GM13977 (cell line): ENCODE measurements at regions not wholly inside any gene's neighbourhood (a gene's known extent, or its start where the extent isn't known, plus 50 kb on each side); places are given as distances from the start of the nearest gene placed in this dataset.

Source experiments
- DNase-seq: peaks from one replicate; pipeline ENCODE4 v3.0.0; 2012; ENCODE audit warnings: low spot score
- in situ Hi-C: fragments of 300-500 bp; cut with MboI; formaldehyde crosslinking; loops from one replicate; pipeline ENCODE4 v1.12.0; 2022; ENCODE audit warnings: low sequenced_read_pairs, low pct_unique_long_range_greater_than_20kb, mixed read lengths, inconsistent platforms; ENCODE audit not compliant: unreplicated experiment
- TF ChIP-seq, protein P1 (sequence below): IDR thresholded peaks from 2 replicates; pipeline ENCODE4 v1.5.1; 2012; ENCODE audit warnings: mild to moderate bottlenecking, control low read depth; ENCODE audit not compliant: insufficient read depth; ENCODE audit errors: extremely low read depth, missing control alignments

DNA sequence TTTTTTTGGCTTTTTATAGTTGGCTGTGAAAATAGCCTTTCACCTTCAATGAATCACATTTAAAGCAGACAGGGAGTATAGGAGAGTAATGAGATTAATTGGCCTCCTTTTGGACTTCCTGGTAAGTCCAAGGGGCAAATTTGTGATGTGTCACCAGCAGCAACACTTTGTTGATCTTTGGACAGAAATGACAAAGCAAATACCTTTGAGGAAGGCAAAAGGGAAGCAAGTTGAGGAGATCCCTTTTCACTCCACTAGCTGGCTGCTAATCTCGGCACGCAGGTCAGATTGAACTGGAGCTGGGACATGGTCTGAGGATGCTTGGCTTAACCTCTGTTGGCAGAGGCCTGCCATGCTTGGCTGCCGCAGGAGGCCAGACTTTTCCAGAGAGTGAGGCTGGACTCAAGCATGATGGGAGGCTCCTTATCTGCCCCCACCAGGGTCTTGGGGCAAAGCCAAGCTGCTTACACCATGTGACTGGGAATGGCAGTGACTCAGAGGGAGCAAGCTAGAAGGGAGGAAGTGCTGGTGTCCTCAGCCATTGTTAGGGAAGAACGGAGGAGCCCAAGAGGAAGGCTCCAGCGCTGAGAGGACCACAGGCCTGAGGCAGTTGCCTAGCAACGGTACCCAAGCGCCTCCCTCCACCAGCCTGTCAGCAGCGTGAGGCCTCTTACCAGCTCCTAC, 174.5 kb upstream of the MAP1B start:
- TF ChIP-seq, protein P1, sequence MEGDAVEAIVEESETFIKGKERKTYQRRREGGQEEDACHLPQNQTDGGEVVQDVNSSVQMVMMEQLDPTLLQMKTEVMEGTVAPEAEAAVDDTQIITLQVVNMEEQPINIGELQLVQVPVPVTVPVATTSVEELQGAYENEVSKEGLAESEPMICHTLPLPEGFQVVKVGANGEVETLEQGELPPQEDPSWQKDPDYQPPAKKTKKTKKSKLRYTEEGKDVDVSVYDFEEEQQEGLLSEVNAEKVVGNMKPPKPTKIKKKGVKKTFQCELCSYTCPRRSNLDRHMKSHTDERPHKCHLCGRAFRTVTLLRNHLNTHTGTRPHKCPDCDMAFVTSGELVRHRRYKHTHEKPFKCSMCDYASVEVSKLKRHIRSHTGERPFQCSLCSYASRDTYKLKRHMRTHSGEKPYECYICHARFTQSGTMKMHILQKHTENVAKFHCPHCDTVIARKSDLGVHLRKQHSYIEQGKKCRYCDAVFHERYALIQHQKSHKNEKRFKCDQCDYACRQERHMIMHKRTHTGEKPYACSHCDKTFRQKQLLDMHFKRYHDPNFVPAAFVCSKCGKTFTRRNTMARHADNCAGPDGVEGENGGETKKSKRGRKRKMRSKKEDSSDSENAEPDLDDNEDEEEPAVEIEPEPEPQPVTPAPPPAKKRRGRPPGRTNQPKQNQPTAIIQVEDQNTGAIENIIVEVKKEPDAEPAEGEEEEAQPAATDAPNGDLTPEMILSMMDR: no peak
- no peak for DNase-seq
- in situ Hi-C loops: no loop called here

DNA sequence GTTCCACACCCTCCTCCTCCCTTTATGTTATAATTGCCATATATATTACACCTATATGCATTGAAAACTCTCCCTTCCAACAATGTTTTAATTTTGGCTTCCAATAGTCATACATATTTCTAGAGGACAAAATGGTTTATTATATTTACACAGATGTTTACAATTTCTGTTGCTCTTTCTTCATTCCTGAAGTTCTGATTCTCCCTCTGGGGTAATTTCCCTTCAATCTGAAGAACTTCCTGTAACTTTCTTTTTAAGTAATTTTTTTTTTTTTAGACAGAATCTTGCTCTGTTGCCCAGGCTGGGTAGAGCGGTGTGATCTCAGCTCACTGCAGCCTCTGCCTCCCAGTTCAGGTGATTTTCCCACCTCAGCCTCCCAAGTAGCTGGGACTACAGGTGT, 173.0 kb upstream of the MAP1B start:
- DNase-seq: no peak
- in situ Hi-C loops: no loop called here
- TF ChIP-seq, protein P1: no peak

DNA sequence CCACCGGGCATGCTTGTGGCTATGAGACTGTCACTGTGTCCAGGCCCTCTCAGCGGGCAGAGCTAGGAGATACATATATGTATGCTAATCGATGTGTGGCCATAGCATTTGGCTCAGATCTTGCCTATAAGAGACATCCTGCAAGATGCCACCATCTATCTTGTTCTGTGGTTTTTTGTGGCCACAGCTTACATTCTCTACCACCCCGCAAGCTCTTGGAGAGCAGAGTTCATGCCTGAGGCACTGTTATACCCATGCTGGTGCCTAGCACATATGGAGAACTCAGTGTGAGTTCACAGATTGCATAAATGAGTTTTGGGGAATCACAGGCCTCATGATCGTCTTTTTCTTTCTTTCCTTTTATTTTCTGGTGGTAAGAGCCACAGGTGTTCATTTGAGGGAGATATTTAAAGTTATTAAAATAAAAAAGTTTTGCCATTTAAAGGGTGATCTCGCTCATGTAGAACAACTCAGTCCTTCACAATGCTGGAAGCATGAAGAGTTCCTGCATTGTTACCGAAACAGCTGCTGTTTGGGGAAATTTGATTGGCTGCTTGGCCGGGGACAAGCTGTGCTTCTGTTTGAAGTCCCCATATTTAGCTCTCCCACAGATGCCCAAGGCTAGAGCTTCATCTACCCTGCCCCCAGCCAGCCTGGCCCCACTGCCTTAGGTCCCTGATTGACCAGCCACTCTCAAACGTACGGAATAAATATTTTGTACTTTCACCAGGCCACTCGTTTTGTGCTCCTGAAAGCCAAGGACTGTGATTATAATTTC, 169.2 kb upstream of the MAP1B start:
- TF ChIP-seq, protein P1: no peak
- in situ Hi-C loops: no loop called here
- no peak for DNase-seq

DNA sequence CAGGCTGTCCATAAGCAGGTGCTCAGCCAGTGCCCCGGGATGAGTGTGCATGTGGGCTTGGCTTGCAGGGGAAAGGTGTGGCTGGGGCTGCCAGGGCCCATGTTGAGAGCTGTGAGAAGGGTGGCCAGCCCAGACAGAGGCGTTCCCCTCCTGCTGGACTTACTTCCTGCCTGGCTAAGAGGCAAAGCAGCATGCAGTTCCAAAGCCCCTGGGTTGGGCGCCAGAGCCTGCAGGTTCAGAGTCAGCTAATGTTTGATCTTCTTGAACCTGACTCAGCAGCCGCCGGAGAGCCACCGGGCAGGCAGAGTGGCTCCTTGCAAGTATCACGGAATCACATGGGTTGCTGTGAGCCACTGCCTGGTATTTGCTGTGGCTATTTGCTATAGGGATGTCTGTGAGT, 168.4 kb upstream of the MAP1B start:
- no peak for DNase-seq
- in situ Hi-C loops: no loop called here
- TF ChIP-seq, protein P1: no peak

DNA sequence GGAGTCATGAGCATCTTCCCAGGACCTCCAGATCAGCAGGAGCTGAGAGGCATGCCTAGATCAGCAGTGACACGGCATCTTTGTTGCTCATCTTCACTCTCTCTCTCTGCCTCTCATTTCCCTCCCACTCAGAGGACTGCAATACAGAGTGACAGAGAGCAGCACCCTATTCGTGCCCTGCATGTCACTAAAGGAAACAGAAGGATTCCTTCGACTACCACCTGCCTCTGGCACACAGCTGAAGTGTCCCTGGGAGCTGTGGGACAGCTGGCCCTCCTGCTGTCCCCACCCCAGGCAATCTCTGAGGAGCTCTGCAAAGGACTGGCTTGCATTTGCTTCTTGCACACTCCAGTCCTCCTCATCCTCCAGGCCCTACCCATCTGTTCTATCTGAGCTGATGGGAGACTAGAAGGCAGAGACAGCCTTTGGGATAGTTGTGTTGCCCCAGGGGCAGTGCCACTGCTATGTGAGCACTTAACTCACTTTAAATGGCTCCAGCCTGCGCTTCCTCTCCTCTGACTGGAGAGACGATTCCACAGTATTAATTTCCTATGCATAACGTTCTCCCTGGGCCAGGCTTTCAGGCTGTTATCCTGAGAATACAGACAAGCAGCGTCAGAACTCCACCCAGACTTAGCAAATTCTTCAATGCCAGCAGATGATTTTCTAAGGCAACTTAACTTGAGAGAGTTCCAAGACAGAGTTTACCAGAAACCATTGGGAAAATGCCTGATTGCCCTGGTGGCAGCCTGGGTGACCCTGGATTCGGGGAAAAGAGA, 167.6 kb upstream of the MAP1B start:
- DNase-seq: no peak
- TF ChIP-seq, protein P1: no peak
- in situ Hi-C loops: no loop called here

DNA sequence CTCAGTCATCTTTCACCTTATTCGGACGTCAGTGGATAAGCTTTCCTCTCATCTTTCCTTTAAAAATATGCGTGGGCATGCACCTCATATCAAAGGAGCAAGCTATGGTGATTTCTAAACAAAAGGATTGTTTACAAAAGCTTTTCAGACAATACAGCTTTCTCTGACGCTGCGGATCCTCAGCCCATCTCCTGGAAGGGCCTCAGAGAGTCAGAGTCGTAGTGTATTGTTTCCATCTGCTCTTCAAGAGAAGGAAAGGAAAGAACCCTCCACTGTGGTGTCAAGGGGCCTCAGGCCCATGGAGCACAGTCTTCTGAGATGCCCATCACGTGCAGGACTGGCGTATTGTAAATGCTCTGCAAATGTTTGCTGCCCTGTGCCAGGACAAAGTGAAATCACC, 163.4 kb upstream of the MAP1B start:
- TF ChIP-seq, protein P1: no peak
- DNase-seq: no peak
- in situ Hi-C loops: no loop called here
